Fibroblast of mammary gland (primary cell): ENCODE measurements at regions not wholly inside any gene's neighbourhood (a gene's known extent, or its start where the extent isn't known, plus 50 kb on each side); places are given as distances from the start of the nearest gene placed in this dataset.

Source experiments
- DNase-seq: peaks from one replicate; pipeline ENCODE4 v3.0.0-alpha.2; 2010; ENCODE audit warnings: low read depth
- H3K4me3 ChIP-seq: 2 replicates; pipeline ENCODE4 v1.5.1; 2011; ENCODE audit warnings: low read depth, mild to moderate bottlenecking, low read length, moderate library complexity; ENCODE audit not compliant: control insufficient read depth
- CTCF ChIP-seq: conservative IDR thresholded peaks from 2 replicates; pipeline ENCODE4 v1.5.1; 2011; ENCODE audit warnings: low read depth, low read length, inconsistent platforms; ENCODE audit not compliant: control insufficient read depth, insufficient read depth

GRCh38 chr15:98455904-98456303, 192.4 kb upstream of the IGF1R start:
- TF ChIP-seq CTCF: no peak
- no peak overlapping the region for H3K4me3 ChIP-seq
- DNase-seq: no peak

- DNase-seq: no peak
- TF ChIP-seq CTCF: no peak
Observed at GRCh38 chr15:98476559-98476958, 171.8 kb upstream of the IGF1R start.

GRCh38 chr15:98480844-98481243, 167.5 kb upstream of the IGF1R start:
- TF ChIP-seq CTCF: no peak
- no peak for DNase-seq
- H3K4me3 ChIP-seq: no peak overlapping the region

More at GRCh38 chr15:98476559-98476958, 171.8 kb upstream of the IGF1R start:
- H3K4me3 ChIP-seq: no peak overlapping the region

GRCh38 chr15:98483575-98484130, 164.7 kb upstream of the IGF1R start:
- TF ChIP-seq CTCF: no peak

GRCh38 chr15:98484914-98485313, 163.4 kb upstream of the IGF1R start:
- no peak for TF ChIP-seq CTCF
- no peak for DNase-seq
- no peak overlapping the region for H3K4me3 ChIP-seq

More at GRCh38 chr15:98483575-98484130, 164.7 kb upstream of the IGF1R start:
- H3K4me3 ChIP-seq: no peak overlapping the region
- no peak for DNase-seq

- no peak for DNase-seq
- TF ChIP-seq CTCF: no peak
Observed at GRCh38 chr15:98485451-98485850, 162.9 kb upstream of the IGF1R start.

More at GRCh38 chr15:98485451-98485850, 162.9 kb upstream of the IGF1R start:
- H3K4me3 ChIP-seq: no peak overlapping the region
